ENCODE measurements at regions not wholly inside any gene's neighbourhood (a gene's known extent, or its start where the extent isn't known, plus 50 kb on each side); places are given as distances from the start of the nearest gene placed in this dataset.
"Not testable (repeated sequence)": the region's sequence is repeated elsewhere in the genome, so short reads cannot be mapped to it uniquely, and the experiment has no call there.

DNA sequence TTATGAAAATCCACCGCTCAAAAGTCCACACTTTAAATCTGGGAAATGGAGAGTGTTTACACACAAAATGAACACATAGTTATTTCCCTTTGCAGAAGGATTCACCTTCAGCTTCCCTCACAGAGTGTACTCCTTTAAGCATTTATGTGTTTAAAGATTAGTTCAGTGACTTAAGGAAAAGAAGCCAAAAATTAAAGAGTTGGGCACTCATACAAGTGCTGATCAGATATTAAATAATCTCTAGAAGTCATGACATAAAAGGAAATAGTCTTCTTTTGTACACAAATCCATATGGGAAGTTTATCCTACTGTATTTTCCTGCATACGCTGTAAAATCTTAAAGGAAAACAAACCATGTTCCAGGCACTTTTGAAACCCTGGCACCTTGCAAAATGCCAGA is 174.2 kb downstream of the LNPK start:
- DNase-seq, result no peak

GRCh38 chr2:175824243-175824642 is 177.8 kb downstream of the LNPK start:
- no peak for DNase-seq

DNA sequence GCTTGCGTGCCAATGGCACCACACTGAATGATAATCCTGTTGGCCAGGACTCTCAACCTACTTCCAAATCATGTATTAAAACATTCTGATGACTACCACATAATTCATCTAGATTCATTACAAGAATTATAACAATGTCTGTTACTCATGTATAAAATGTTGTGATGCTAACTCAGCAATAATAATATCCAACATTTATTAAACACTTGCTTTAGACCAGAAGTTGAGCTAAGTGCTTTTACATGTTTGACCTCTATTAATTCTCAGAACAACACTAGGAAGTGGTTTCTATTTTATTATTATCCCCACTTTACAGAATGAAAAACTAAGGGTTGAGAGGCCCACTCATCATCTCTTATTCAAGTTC is 178.4 kb downstream of the LNPK start:
- DNase-seq, result no peak

GRCh38 chr2:175823002-175823706 is 178.9 kb downstream of the LNPK start:
- DNase-seq, result no peak

DNA sequence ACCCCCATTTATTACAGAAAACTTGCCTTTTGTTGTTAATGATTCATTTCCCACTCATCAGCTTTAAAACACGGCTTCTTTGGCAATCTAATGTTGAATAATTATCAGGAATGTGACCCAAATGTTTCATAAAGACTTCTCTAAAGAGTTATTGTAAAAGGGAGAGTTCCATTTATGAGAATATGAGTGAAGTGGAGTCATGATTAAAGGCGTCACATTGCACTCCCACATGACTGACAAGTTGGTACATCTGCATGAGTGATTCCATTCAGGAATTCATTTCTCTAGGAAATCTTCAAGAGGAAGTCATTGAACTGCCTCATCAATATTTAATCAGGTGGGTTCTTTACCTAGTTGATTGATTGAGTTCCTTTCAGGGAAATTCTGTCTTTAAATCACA is 184.8 kb downstream of the LNPK start:
- DNase-seq, result no peak

DNA sequence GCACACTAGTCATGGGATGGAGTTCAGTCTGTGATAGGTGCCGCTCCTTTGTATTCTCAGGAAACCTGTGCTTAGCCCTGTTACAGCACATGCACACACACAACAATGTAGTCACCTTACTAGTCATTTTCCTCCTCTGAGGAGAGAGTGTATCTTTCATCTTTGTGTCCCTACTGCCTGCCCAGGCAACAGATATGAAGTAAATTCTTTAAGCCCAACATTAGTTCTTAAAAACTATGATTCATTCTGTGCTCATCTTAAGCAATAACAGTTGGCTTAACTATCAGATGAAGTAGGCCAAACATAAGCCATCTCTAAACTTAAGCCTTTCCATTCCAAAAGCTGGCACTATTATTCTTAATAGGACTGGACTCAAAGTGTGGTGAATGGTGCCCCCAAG is 186.5 kb downstream of the LNPK start:
- no peak for DNase-seq

- no peak for DNase-seq
These were observed 190.1 kb downstream of the LNPK start for GRCh38 chr2:175811971-175812370.

DNA sequence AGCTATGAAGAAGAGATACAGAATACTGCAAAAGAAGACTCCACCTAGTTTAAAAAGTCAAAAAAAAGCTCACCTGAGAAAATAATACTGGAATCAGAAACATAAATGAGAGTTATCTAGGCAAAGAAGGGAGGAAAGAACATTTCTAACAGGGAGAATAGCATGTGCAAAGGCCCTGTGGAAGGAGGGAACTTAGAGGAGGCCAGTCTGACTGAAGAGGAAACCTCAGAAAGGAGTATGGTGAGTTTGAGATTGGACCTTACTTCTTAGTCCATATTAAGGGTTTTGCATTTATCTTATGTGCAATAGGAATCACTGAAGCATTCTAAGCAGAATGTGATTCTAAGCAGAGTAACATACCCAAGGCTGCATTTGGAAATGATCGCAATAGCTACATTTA is 193.2 kb downstream of the LNPK start:
- DNase-seq, result no peak

DNA sequence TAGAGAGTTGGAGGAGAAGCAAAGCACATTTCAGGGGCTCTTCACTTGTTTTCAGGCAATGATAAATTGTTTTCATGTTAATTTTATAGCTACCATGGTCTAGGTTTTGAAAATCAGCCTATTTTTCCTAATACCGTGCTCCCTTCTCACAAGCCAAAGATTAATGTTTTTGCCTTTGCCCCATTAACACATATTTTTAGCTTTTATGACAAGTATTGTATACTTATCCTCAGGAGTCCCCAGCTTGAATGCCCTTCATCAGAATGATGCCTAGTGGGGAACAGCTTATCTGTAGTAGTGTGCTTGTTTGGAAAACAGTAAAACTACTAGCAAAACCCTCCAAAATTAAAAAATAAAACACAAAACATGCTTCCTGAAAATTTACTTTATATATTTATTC is 194.0 kb downstream of the LNPK start:
- DNase-seq, result no peak

GRCh38 chr2:175807031-175807873 is 194.8 kb downstream of the LNPK start:
- DNase-seq, result no peak

DNA sequence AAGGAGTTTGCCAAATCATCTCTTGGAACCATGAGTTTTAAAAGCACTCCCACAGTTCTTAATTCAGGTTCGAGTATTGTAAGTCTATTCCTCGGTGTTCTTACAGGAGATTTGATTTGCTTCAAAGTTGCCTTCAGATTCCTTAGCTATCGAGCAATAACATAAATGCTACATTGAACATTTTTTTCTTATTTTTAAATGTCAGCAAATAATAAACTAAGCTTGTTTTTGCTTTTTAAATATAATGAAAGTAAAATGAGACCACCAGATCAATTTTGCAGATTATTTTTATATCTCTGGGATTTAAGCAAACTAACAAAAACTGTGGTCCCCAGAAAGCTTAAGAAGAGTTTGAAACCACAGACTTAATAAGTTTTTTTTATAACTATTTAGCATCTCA is 195.5 kb downstream of the LNPK start:
- no peak for DNase-seq

- no peak for DNase-seq
These were observed 196.0 kb downstream of the LNPK start for GRCh38 chr2:175806125-175806490.

- no peak for DNase-seq
These were observed 196.5 kb downstream of the LNPK start for GRCh38 chr2:175805442-175806124.

DNA sequence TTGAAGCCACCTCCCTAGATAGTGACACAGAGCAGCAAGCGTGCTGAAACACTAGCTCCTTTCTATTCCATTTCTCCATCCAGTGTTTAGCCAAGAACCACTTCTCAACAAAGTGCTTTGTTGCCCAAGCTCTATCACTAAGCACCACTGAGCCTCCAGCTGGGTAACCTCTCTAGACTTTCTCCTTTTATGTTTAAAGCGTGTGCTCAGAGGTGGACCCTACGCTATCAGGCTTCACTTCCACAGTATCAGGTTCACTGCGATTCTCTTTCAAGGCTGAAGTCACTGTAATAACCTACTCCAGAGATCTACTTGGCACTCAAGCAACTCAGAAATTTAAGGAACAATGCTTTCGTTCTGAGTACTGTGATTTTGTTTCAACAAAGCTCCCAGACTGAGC is 197.9 kb downstream of the LNPK start:
- DNase-seq, result no peak

- DNase-seq, result not testable (repeated sequence)
These were observed 205.6 kb downstream of the LNPK start for GRCh38 chr2:175796422-175796821.

DNA sequence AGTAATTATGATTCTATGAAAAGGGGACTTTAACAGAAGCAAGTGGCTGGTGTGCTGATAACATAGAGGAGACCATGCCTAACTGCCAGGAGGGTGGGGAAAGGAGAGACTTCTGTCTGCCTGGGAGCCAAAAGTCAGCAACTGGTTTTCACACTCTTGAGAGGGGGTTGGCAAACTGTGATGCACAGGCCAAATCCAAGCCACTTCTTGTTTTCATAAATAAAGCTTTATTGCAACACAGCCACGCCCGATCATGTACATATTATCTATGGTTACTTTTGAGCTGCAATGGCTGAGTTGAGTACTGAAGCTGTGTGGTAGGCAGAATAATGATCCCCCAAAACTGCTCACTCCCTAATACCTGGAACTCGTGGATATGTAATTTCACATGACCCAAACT is 208.4 kb downstream of the LNPK start:
- no peak for DNase-seq

GRCh38 chr2:175792881-175793280 is 209.2 kb downstream of the LNPK start:
- DNase-seq, result no peak

DNA sequence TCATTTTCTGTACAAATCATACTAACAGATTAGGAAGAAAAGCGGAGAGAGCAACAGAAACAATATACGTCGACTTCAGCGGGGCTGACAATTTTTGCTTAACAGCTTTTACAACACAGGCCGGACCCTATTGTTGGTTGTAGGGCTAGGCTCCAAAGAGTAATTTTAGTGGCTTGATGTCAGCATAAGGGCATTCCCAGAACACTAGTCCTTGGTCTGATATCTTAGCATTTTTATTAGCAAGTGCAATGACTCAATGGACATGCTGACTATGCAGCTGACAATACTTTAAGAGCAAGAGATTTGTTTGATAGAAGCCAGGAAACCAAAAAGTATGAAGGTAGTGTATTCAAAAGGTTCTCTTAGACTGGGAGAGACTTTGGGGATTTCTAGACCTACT is 209.9 kb downstream of the LNPK start:
- DNase-seq, result no peak

DNA sequence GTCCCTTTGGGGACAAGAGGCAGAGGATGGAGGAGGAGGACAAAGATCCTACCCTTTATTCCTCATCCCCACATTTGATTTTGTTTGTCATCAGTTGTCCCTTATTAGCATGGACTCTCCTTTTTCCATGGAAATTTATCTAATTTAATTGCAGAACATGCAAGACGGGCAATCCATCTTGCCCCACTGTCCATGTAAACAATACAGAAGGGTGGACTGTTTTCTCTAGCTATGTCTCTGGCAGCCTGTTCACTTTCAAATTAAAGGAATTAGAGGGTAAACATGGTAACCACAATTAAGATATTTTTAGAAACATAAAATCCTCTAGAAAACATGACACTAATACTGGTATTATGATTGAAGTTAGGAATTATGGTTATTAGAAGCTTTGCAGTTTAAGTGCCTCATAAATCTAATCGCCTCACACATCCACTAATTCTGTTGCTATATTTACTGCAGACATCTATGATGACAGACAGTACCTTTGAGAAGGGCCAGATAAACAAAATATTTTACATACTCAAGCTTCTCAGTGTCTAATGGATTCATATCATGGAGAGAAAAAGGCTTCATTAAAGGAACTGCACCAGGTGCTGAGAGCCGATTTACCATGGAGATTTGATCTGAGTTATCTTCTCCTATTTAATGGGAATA is 215.5 kb downstream of the LNPK start:
- no peak for DNase-seq

- not testable (repeated sequence) for DNase-seq
These were observed 224.7 kb downstream of the LNPK start for GRCh38 chr2:175777337-175777736.

GRCh38 chr2:175769200-175769599 is 232.9 kb downstream of the LNPK start:
- no peak for DNase-seq

GRCh38 chr2:175766880-175767279 is 235.2 kb downstream of the LNPK start:
- no peak for DNase-seq

GRCh38 chr2:175755656-175756386 is 246.2 kb downstream of the LNPK start:
- DNase-seq, result no peak
